Embryonic facial prominence (tissue), 1 donor: ENCODE measurements at regions not wholly inside any gene's neighbourhood (a gene's known extent, or its start where the extent isn't known, plus 50 kb on each side); places are given as distances from the start of the nearest gene placed in this dataset.

Source experiments
- DNase-seq: peaks from one replicate; pipeline ENCODE4 v3.0.0-alpha.2; 2016; ENCODE audit errors: extremely low spot score

GRCh38 chr13:97057176-97057575, 62.9 kb upstream of the OXGR1 start:
- DNase-seq, result no peak

- peak; percentile 67 for DNase-seq
These were observed 64.1 kb upstream of the OXGR1 start for GRCh38 chr13:97058391-97058790.

- DNase-seq, result no peak
These were observed 64.7 kb upstream of the OXGR1 start for GRCh38 chr13:97058926-97059325.

GRCh38 chr13:97067017-97067895, 73.0 kb upstream of the OXGR1 start:
- DNase-seq, result no peak

GRCh38 chr13:97068151-97068550, 73.9 kb upstream of the OXGR1 start:
- DNase-seq, result no peak

- DNase-seq, result no peak
These were observed 75.0 kb upstream of the OXGR1 start for GRCh38 chr13:97069050-97069815.

GRCh38 chr13:97072297-97072696, 78.0 kb upstream of the OXGR1 start:
- DNase-seq, result no peak

GRCh38 chr13:97074618-97075017, 80.3 kb upstream of the OXGR1 start:
- no peak for DNase-seq

GRCh38 chr13:97076898-97077297, 82.6 kb upstream of the OXGR1 start:
- no peak for DNase-seq

GRCh38 chr13:97077341-97077740, 83.1 kb upstream of the OXGR1 start:
- DNase-seq, result no peak

GRCh38 chr13:97079726-97080125, 85.5 kb upstream of the OXGR1 start:
- DNase-seq, result no peak

GRCh38 chr13:97082461-97083207, 88.4 kb upstream of the OXGR1 start:
- DNase-seq, result no peak

GRCh38 chr13:97091196-97091595, 96.9 kb upstream of the OXGR1 start:
- no peak for DNase-seq

- no peak for DNase-seq
These were observed 106.5 kb upstream of the OXGR1 start for GRCh38 chr13:97100821-97101220.

GRCh38 chr13:97101912-97102708, 107.8 kb upstream of the OXGR1 start:
- no peak for DNase-seq

GRCh38 chr13:97106323-97106722, 112.0 kb upstream of the OXGR1 start:
- no peak for DNase-seq

GRCh38 chr13:97107815-97108529, 113.7 kb upstream of the OXGR1 start:
- DNase-seq, result no peak

- DNase-seq, result no peak
These were observed 113.6 kb upstream of the MBNL2 start for GRCh38 chr13:97108530-97108900.

GRCh38 chr13:97109256-97109655, 112.9 kb upstream of the MBNL2 start:
- no peak for DNase-seq

GRCh38 chr13:97109841-97110492, 112.2 kb upstream of the MBNL2 start:
- peak; percentile 70 for DNase-seq
